CMK (cell line): ENCODE measurements at regions not wholly inside any gene's neighbourhood (a gene's known extent, or its start where the extent isn't known, plus 50 kb on each side); places are given as distances from the start of the nearest gene placed in this dataset.

ENCODE experiments used
- DNase-seq: peaks from one replicate; pipeline ENCODE4 v3.0.0-alpha.2; 2010; ENCODE audit warnings: low read depth

DNA sequence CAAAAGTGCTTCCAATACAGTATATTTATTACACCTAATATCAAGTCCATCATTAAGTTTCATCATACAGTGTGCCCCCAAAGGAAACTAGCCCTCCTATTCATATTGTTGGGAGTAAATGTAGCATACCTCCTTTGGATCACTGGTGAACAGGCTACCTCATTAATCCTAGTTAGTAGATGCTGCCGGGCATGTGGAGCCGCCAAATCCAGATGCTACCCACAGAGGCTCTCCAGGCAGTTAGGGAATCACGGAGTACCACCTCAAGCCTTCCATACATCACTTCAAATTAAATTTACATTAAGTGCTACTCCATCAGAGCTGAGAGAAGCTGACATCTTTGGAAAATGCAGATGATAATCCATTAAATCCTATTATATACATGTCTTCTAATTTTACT lies 121.7 kb upstream of the FOXD3 start:
- no peak for DNase-seq

DNA sequence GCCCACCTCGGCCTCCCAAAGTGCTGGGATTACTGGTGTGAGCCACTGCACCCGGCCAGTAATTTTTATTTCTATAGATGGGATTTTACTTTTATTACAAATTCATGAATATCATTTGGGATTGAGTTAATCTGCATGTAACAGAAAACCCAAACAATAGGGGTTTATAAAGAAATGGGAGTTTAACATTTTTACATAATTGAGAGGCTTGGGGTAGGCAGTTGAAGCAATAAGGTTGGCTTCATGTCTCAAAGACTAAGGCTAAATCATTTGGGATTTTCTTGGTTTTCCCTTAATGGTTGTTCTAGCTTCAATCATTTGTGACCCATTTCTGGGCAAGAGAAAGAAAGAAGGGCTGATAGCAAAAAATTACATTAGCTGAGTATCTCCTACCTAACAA lies 118.7 kb upstream of the FOXD3 start:
- DNase-seq: no peak

DNA sequence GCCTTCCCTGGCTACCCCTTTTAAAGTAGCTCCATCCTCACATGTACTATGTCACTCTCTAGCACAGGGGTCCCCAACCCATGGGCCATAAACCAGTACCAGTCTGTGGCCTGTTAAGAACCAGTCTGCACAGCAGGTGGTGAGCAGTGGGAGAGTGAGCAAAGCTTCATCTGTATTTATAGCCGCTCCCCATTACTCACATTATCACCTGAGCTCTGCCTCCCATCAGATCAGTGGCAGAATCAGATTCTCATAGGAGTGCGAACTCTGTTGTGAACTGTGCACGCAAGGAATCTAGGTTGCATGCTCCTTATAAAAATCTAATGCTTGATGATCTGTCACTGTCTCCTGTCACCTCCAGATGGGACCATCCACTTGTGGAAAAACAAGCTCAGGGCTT lies 116.6 kb upstream of the FOXD3 start:
- no peak for DNase-seq

DNA sequence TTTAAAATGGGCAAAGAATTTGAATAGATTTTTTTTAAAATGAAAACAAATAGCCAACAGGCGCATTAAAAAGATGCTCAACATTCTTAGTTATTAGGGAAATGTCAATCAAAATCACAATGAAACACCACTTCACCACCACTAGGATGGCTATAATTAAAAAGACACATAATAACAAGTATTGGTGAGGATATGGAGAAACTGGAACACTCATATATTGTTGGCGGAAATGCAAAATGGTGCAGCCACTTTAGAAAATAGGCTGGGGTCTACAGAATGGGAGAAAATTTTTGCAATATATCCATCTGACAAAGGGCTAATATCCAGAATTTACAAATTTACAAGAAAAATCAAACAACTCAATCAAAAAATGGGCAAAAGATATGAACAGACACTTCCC lies 107.8 kb upstream of the FOXD3 start:
- no peak for DNase-seq

DNA sequence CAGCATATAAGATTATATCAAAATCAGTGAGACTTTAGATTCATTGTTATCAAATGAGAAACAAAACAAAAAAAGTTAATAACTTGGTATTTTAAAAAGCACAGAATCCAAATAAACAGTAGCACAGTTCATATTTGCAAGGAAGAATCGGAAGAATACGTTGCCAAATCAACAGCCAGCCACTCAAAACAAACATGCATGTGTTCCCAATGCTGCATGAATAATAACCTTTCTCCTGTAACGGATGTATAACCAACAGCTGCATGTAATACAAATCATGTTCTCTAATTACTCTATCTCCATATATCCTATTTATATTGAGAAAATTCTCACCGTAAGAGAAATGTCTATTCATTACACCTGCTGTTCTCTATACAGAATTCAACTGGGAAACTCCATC lies 98.9 kb upstream of the FOXD3 start:
- DNase-seq: no peak

DNA sequence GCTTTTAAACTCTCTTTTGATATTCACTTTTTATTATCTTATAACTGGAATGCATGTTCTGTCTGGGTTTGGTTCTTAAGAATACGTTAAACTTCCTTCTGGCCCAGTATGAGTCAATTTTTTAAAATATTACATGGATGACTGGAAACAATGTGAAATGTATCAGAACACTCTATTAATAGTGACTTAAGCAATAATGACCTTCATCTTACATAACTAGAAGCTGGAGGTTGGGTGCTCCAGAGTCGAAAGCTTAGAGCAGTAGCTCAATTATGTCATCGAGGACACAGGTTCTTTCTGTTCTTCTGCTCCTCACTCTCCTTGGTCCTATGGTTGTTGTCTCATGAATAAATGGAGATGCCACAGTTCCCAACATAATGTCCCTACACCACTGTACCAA lies 91.6 kb upstream of the FOXD3 start:
- no peak for DNase-seq

DNA sequence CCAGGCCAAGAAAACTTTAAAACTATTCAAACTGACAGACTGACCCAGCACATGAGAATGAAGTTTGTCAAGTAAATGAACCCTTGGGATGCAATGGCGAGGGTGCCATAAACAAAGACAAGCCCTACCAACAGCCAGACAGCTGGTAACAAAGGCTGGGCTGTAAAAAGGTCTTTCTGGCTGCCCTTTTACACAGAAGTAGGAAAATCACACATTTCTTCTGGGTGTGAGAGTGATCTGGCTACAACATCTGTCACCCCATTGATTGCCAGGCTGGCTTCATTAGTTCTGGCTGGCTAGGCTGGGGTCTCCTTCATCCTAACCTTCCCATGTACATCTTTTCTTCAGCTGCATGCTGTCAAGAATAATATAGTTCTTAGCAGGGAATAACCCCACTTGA lies 83.6 kb upstream of the FOXD3 start:
- no peak for DNase-seq

DNA sequence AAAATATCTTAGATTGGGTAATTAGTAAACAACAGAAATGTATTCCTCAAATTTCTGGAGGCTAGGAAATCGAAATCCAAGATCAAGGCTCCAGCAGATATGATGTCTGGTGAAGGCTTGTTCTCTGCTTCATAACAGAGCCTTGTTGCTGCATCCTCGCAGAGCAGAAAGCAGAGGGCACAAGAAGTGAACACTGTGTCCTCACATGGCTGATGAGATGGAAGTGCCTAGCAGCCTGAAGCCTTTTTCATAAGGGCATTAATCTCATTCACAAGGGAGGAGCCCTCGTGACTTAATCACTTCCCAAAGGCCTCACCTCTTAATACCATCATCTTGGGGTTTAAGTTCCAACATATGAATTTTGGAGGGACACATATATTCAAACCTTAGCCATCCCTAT lies 77.2 kb upstream of the FOXD3 start:
- no peak for DNase-seq

DNA sequence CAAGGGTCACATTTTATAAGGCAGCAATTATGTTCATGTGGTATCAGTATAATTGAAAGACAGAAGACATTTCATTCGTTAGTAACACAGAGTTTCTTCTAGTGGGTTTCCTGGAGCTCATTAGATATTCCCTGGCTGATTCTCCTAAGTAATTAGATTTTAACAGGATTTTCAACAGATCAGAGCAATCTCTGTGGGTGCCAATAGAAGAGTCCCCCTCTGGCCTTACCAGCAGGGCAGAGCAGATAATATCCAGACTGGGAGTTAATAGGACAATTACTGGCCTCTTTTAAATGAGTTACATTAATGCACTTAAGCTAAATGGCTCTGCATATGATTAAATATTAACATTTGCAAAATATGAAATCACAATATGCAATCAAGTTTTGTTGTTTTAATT lies 74.2 kb upstream of the FOXD3 start:
- DNase-seq: no peak

DNA sequence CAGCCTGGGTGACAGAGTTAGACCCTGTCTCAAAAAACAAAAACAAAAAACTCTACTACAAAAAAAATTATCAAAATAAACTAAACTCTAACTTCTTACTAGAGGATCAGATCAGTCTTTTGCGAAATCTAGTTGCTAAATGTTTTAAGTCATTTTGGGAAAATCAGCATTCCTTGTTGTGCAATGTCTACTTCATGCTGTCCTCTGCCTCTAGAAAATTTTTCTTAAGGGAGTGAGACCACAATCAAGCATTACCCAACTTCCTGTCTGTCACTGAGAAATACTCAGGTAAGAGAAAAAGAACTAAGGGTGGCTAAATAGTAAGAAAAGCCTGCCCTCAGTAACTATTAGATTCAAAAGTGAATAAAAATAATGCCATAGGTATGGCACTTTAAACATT lies 67.2 kb upstream of the FOXD3 start:
- no peak for DNase-seq

DNA sequence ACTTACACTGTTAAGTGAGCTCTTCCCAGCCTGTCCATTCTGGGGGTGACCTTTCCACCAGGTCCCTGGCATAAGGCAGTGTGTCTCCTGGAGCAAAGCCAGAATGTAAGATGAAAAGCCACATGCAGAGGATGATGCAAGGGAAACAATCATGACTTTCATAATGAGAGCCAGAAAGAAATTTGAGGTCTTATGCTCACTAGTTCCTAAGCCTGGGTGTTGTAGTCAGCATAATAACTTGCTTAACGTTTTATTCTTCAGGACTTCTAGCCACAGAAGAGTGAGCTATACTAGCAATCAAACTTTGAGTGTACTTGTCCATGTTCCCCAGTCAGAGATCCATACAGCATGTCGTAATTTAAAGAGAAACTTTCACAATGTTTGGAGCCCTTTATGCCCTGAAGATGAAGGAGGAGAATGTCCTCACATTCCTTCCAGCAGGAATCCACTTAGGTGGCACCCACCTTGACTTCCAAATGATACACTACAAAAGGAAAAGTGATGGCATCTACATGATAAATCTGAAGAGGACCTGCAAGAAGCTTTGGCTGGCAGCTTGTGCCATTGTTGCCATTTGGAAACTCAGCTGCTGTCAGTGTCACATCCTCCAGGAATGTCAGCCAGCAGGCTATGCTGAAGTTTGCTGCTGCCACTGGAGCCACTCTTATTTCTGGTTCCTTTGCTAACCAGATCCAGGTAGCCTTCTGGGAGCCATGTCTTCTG lies 60.5 kb upstream of the FOXD3 start:
- DNase-seq: no peak

DNA sequence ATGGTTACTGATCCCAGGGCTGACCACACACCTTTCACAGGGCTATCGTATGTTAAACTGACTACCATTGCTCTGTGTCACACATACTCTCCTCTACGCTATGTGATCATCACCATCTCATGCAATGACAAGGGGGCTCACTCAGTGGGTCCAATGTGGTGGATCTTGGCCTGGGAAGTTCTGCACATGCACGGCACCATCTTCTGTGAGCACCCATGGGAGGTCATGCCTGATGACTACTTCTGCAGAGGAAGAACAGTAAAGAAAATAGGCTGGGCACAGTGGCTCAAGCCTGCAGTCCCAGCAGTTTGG lies 60.0 kb upstream of the FOXD3 start:
- no peak for DNase-seq

DNA sequence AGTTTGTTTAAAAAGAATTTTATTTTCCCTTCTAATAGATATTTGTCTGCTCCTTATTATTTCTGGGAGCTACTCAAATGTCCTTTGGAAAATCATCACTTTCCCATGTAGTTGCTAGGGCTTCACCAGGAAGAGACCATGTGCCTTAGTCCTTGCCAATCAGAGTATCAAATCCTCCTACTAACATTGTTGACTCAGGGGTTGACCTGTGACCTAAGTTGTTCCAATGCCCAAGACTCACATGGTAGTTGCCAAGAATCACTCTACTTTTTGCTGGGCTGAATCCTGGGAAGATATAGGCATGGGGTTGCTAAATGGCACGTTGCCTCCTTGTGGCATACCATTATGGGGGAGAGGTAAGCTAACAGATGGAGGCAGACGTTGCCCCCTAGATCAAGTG lies 58.2 kb upstream of the FOXD3 start:
- no peak for DNase-seq

DNA sequence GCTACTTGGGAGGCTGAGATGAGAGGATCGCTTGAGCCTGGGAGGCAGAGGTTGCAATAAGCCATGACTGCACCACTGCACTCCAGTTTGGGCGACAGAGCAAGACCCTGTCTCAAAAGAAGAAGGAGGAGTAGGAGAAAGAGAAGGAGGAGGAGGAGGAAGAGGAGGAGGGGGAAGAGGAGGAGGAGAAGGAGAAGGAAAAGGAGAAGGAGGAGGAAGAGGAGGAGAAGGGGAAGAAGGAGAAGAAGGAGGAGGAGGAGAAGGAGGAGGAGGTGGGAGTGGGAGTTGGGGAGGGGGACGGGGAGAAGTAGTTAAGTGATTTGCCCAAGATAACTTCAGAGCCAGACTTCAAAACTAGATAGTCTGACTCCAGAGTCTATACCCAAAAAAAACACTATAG lies 55.5 kb upstream of the FOXD3 start:
- DNase-seq: no peak

DNA sequence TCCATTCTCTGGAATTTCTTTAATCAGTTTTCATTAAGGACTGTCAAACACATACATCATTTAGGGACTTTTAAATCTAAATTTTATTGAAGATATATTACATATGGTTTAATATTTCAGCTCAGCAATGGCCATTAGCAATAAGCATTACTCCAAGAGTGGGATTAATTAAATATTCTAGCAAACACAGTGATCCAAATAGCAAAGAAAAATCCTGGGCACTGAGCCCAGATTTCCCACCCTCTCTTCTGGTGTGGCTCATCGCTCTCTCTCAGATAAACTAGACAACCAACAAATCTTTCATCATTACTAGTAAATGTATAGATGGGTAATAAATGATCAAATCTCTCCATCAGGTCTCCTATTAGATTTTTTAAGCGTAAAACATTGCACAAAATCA lies 53.5 kb upstream of the FOXD3 start:
- DNase-seq: no peak

DNA sequence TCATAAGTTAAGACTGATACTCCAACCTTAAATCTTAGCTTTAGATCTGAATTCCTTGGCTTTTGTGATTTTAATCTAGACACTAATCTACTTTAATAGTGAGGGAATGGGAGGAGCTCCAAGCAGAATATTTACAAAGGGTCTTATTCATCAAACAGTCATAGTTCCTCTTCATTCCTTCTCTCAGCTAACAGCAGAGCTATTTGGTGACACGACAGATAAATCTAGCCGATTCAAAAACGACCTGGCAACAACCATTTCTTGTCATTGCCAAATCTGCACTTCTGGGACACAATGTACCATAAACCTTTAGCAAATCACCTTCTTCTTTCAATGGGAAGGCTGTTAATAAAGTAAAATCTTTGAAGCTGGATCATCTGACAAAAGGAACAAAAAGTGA lies 52.8 kb upstream of the FOXD3 start:
- no peak for DNase-seq
